ENCODE measurements at regions not wholly inside any gene's neighbourhood (a gene's known extent, or its start where the extent isn't known, plus 50 kb on each side); places are given as distances from the start of the nearest gene placed in this dataset.

DNA sequence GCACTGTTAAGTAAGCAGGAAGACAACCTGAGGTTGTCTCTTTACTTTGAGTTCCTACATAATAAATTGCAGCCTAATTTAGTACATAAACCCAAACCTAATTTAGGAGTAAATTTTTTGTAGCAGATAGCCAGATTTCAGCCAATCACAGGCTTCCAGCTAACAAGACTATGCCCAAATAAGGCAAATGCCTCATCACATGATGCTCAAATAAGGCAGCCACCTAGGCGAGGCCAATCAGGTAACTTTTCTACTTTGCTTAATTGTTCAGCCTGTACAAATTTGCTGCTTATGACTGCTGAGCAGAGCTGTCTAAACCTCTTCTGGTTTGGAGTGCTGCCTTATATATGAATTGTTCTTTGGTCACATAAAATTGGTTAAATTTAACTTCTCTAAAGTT is 1118.7 kb upstream of the TMEM132C start:
- no peak overlapping the region for H3K27ac ChIP-seq (ENCODE audit: insufficient read depth, low read depth, low read length)
- CTCF ChIA-PET = no interaction called here
- BruUV-seq (replicated peaks) = no TSS peak
- no peak overlapping the region for H3K4me2 ChIP-seq (ENCODE audit: insufficient read depth, low read length)
- TF ChIP-seq GATA2 (IDR thresholded peaks at IDR 0.05; ENCODE audit: insufficient read depth, insufficient read length, low read depth, low read length) = no peak
- no peak for TF ChIP-seq POLR2AphosphoS5 (IDR thresholded peaks at IDR 0.05; ENCODE audit: insufficient read depth, low read depth, low read length)
- TF ChIP-seq, protein P1, sequence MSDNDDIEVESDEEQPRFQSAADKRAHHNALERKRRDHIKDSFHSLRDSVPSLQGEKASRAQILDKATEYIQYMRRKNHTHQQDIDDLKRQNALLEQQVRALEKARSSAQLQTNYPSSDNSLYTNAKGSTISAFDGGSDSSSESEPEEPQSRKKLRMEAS (IDR thresholded peaks at IDR 0.05; ENCODE audit: insufficient read depth, insufficient read length) = no peak
- no peak for TF ChIP-seq JUN (IDR thresholded peaks at IDR 0.05; ENCODE audit: borderline replicate concordance, insufficient read depth, insufficient read length, low read depth)
- TF ChIP-seq FOS (IDR thresholded peaks at IDR 0.05; ENCODE audit: borderline replicate concordance, insufficient read depth, low read length) = no peak
- no peak for TF ChIP-seq MYC (IDR thresholded peaks at IDR 0.05; ENCODE audit: low read depth, low read length)
- TF ChIP-seq EZH2 (IDR thresholded peaks at IDR 0.05; ENCODE audit: borderline replicate concordance, low read depth, low read length, severe bottlenecking) = no peak
- TF ChIP-seq, protein P2, sequence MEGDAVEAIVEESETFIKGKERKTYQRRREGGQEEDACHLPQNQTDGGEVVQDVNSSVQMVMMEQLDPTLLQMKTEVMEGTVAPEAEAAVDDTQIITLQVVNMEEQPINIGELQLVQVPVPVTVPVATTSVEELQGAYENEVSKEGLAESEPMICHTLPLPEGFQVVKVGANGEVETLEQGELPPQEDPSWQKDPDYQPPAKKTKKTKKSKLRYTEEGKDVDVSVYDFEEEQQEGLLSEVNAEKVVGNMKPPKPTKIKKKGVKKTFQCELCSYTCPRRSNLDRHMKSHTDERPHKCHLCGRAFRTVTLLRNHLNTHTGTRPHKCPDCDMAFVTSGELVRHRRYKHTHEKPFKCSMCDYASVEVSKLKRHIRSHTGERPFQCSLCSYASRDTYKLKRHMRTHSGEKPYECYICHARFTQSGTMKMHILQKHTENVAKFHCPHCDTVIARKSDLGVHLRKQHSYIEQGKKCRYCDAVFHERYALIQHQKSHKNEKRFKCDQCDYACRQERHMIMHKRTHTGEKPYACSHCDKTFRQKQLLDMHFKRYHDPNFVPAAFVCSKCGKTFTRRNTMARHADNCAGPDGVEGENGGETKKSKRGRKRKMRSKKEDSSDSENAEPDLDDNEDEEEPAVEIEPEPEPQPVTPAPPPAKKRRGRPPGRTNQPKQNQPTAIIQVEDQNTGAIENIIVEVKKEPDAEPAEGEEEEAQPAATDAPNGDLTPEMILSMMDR (IDR thresholded peaks at IDR 0.05; ENCODE audit: extremely low read depth in 1 of 2, insufficient read depth in 1 of 2, low read depth in 1 of 2, low read length in 2 of 2) = no peak
- TF ChIP-seq POLR2A (IDR thresholded peaks at IDR 0.05; ENCODE audit: low read depth, low read length) = no peak
- DNase-seq (ENCODE audit: low read depth, low spot score) (no peak), FAIRE-seq (no peak)
- no peak overlapping the region for H3K4me3 ChIP-seq (replicated peaks in 1 of 3; ENCODE audit: insufficient read depth in 1 of 3, low read depth in 1 of 3, low read length in 3 of 3)
- intact Hi-C loops (cut with micrococcal nuclease) = no loop called here
- H4K20me1 ChIP-seq (replicated peaks; ENCODE audit: control insufficient read depth, extremely low read depth, insufficient read depth, low read length) = no peaks in the 10 kb centered on the region
- dilution Hi-C loops (cut with MboI; ENCODE audit: extremely low pct_ligation_motif_present, low sequenced_read_pairs) = no loop called here
- H3K9ac ChIP-seq (replicated peaks; ENCODE audit: extremely low read depth, insufficient read depth, low read length) = no peak overlapping the region
- no peaks in the 10 kb centered on the region for H3K79me2 ChIP-seq (ENCODE audit: control insufficient read depth, insufficient read depth, low read length)
- no peaks in the 10 kb centered on the region for H3K4me1 ChIP-seq (ENCODE audit: control insufficient read depth, extremely low read depth, insufficient read depth, low read length)
- H3K27me3 ChIP-seq (ENCODE audit: control insufficient read depth in 2 of 2, insufficient read depth in 2 of 2, low read length in 2 of 2) = no peaks in the 10 kb centered on the region
- no peaks in the 10 kb centered on the region for H3K36me3 ChIP-seq (ENCODE audit: control insufficient read depth in 2 of 2, extremely low read depth in 1 of 2, insufficient read depth in 2 of 2, low read length in 2 of 2)
- no peaks in the 10 kb centered on the region for H3K9me1 ChIP-seq (replicated peaks; ENCODE audit: control insufficient read depth, extremely low read depth, insufficient read depth, low read length)
- POLR2A ChIA-PET = no interaction called here
- H2AFZ ChIP-seq (ENCODE audit: low read depth, low read length) = no peak overlapping the region
- H3K9me3 ChIP-seq (replicated peaks; ENCODE audit: control insufficient read depth, insufficient read depth, low read length) = no peaks in the 10 kb centered on the region

Measured in endothelial cell of umbilical vein (primary cell).